Caco-2 (cell line): ENCODE measurements at regions not wholly inside any gene's neighbourhood (a gene's known extent, or its start where the extent isn't known, plus 50 kb on each side); places are given as distances from the start of the nearest gene placed in this dataset.

ENCODE experiments used
- BruUV-seq: library from RNA; stranded (reverse); fragments of 400-500 nt; replicated peaks from 2 replicates; lab custom pipeline; 2021; lab: Mats Ljungman, UMichigan
- CTCF ChIA-PET: fragments of 300-600 bp; sonication (Branson Sonifier 250); formaldehyde crosslinking; loops from one replicate; lab custom pipeline; 2022; ENCODE audit warnings: antibody characterized with exemption; lab: Charles Lee
- POLR2A ChIA-PET: fragments of 300-600 bp; sonication (Branson Sonifier 250); formaldehyde crosslinking; loops from one replicate; lab custom pipeline; 2022; ENCODE audit warnings: antibody characterized with exemption; lab: Charles Lee
- DNase-seq, 2 experiments: peaks; one replicate each; pipeline versions ENCODE4 v3.0.0 to v3.0.0-alpha.2; 2020 to 2022
- H3K27me3 ChIP-seq: replicated peaks from 2 replicates; pipeline ENCODE4 v1.6.0; 2011; ENCODE audit warnings: low read length; ENCODE audit not compliant: control insufficient read depth, insufficient read depth
- H3K36me3 ChIP-seq: 2 replicates; pipeline ENCODE4 v1.5.1; 2011; ENCODE audit warnings: low read length; ENCODE audit not compliant: control insufficient read depth, insufficient read depth
- H3K4me1 ChIP-seq: fragments of 250-450 bp; sonication (Bioruptor Pico); 2 replicates; pipeline ENCODE4 v1.5.1; 2020; ENCODE audit warnings: mild to moderate bottlenecking
- H3K4me3 ChIP-seq: 2 replicates; pipeline ENCODE4 v1.5.1; 2011; ENCODE audit warnings: low read depth, mild to moderate bottlenecking, control low read depth, low read length
- H3K9me3 ChIP-seq: fragments of 250-450 bp; sonication (Bioruptor Pico); 2 replicates; pipeline ENCODE4 v1.5.1; 2020; ENCODE audit warnings: mild to moderate bottlenecking, moderate library complexity
- H3K27ac Mint-ChIP-seq: one replicate; pipeline ENCODE4 v1.8.0; 2022; ENCODE audit warnings: mixed read lengths; ENCODE audit not compliant: unreplicated experiment
- H3K27me3 Mint-ChIP-seq: one replicate; pipeline ENCODE4 v1.8.0; 2022; ENCODE audit warnings: mixed read lengths; ENCODE audit not compliant: insufficient read depth, unreplicated experiment
- H3K36me3 Mint-ChIP-seq: one replicate; pipeline ENCODE4 v1.8.0; 2022; ENCODE audit warnings: mild to moderate bottlenecking, mixed read lengths; ENCODE audit not compliant: insufficient read depth, unreplicated experiment
- H3K4me1 Mint-ChIP-seq: one replicate; pipeline ENCODE4 v1.8.0; 2022; ENCODE audit warnings: low read depth, mixed read lengths; ENCODE audit not compliant: unreplicated experiment
- H3K4me3 Mint-ChIP-seq: one replicate; pipeline ENCODE4 v1.8.0; 2022; ENCODE audit warnings: mild to moderate bottlenecking, moderate library complexity, mixed read lengths; ENCODE audit not compliant: unreplicated experiment
- H3K9me3 Mint-ChIP-seq: one replicate; pipeline ENCODE4 v1.8.0; 2022; ENCODE audit warnings: mixed read lengths; ENCODE audit not compliant: unreplicated experiment
- intact Hi-C: fragments of 100-400 bp; cut with micrococcal nuclease; formaldehyde crosslinking; loops from one replicate; pipeline ENCODE4 v1.10.0; 2022; ENCODE audit not compliant: unreplicated experiment
- TF ChIP-seq, protein P1 (sequence below), 2 experiments: fragments of 200-600 bp in 1 of 2; IDR thresholded peaks; 1 replicate in 1 of 2; 2 replicates in 1 of 2; pipeline versions ENCODE4 v1.5.1 to v1.8.0; 2011 to 2022; ENCODE audit warnings: antibody characterized with exemption in 1 of 2, control low read depth in 1 of 2, inconsistent platforms in 1 of 2, low read depth in 1 of 2, low read length in 1 of 2, mild to moderate bottlenecking in 1 of 2, moderate library complexity in 1 of 2; ENCODE audit not compliant: insufficient read depth in 1 of 2, severe bottlenecking in 1 of 2, unreplicated experiment in 1 of 2

DNA sequence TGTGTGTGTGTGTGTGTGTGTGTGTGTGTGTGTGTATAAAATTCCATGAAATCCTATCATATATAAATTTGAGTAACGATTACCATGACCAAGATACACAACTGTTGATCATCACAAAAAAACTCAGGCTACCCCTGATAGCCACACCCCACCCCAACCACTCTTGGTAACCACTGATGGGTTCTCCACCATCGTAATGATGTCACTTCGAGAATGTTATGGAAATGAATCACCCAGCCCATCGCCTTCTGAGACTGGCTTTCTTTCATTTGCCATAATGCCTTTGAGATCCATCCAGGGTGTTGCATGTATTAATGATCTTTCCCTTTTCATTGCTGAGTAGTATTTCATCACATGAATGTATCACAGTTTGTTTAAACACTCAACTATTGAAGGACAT, 496.0 kb downstream of the MIAT start:
- H3K9me3 Mint-ChIP-seq, result no peaks in the 10 kb centered on the region
- Histone ChIP-seq H3K4me1 (peaks cover 4% of the 10 kb centered on the region), H3K36me3 (no peaks in the 10 kb centered on the region), H3K9me3 (no peaks in the 10 kb centered on the region), H3K4me3 (no peak overlapping the region), H3K27me3 (no peaks in the 10 kb centered on the region)
- TF ChIP-seq, protein P1, sequence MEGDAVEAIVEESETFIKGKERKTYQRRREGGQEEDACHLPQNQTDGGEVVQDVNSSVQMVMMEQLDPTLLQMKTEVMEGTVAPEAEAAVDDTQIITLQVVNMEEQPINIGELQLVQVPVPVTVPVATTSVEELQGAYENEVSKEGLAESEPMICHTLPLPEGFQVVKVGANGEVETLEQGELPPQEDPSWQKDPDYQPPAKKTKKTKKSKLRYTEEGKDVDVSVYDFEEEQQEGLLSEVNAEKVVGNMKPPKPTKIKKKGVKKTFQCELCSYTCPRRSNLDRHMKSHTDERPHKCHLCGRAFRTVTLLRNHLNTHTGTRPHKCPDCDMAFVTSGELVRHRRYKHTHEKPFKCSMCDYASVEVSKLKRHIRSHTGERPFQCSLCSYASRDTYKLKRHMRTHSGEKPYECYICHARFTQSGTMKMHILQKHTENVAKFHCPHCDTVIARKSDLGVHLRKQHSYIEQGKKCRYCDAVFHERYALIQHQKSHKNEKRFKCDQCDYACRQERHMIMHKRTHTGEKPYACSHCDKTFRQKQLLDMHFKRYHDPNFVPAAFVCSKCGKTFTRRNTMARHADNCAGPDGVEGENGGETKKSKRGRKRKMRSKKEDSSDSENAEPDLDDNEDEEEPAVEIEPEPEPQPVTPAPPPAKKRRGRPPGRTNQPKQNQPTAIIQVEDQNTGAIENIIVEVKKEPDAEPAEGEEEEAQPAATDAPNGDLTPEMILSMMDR (IDR thresholded peaks at IDR 0.05; ENCODE audit: insufficient read depth in 1 of 2, low read depth in 1 of 2, low read length in 1 of 2, severe bottlenecking in 1 of 2, unreplicated experiment in 1 of 2), result no peak
- no peak overlapping the region for H3K27ac Mint-ChIP-seq
- no peaks in the 10 kb centered on the region for H3K27me3 Mint-ChIP-seq
- no TSS peak for BruUV-seq
- CTCF ChIA-PET, result no interaction called here
- intact Hi-C loops, result no loop called here
- POLR2A ChIA-PET, result no interaction called here
- H3K4me1 Mint-ChIP-seq, result no peaks in the 10 kb centered on the region
- H3K4me3 Mint-ChIP-seq, result no peak overlapping the region
- no peaks in the 10 kb centered on the region for H3K36me3 Mint-ChIP-seq
- DNase-seq, result no peak

DNA sequence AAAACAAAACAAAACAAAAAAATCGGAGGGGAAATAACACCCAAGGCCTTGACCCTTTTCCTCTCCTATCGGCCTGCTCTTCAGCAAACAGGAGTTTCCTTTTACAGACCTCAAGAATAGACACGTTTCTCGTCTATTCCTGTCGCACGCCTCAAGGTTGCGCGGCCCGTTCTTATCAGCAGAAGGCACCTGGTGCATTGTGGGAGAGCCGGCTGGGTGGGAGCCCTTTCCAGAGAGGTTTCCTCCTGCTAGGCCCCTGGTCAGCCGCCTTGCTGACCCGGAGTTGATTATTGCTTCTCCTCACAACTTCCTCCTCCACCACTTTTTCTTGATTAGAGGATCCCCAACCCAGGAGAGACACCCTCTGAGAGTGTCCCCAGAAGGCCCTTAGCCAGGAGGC, 497.3 kb downstream of the MIAT start:
- Mint-ChIP-seq H3K27me3 (no peaks in the 10 kb centered on the region), H3K4me3 (no peak overlapping the region), H3K27ac (no peak overlapping the region), H3K9me3 (no peaks in the 10 kb centered on the region), H3K36me3 (no peaks in the 10 kb centered on the region), H3K4me1 (no peaks in the 10 kb centered on the region)
- ChIA-PET POLR2A (no interaction called here), CTCF (no interaction called here)
- no TSS peak for BruUV-seq
- intact Hi-C loops, result no loop called here
- no peak for DNase-seq
- Histone ChIP-seq H3K4me3 (no peak overlapping the region), H3K9me3 (no peaks in the 10 kb centered on the region), H3K36me3 (no peaks in the 10 kb centered on the region), H3K4me1 (no peaks in the 10 kb centered on the region), H3K27me3 (no peaks in the 10 kb centered on the region)
- TF ChIP-seq, protein P1 (IDR thresholded peaks at IDR 0.05; ENCODE audit: insufficient read depth in 1 of 2, low read depth in 1 of 2, low read length in 1 of 2, severe bottlenecking in 1 of 2, unreplicated experiment in 1 of 2), result no peak

DNA sequence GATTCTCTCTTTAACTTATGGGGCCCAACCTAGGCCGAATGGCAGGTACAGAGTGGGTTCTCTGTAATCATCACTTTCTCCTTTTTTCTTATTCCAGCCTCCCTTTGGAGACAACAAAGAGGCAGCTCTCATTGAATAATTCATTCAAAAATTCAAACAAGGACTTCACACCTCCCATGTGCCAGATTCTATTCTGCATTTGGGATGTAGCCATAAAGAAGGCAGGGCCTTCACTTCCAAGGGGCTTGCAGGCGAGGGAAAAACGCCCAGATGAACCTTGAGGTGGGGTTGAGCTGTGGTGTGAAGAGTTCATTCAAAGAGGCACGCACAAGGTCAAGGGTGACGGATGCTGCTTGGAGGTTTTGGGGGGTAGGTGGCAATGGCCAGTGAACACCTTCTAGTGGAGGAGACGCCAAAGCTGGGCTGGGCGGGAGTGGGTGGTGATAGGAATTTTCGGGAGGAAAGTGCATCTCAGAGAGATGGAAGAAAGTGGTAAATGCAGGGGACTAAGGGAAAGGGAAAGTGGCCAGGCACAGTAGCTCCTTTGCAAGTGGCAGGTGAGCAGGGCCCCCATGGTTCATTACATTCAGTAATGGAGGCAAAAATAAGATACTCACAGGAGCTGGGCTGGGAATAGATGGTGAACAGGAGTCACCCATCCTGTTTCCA, 499.6 kb downstream of the MIAT start:
- H3K9me3 ChIP-seq, result no peaks in the 10 kb centered on the region
- intact Hi-C loops, result no loop called here
- no peaks in the 10 kb centered on the region for H3K4me1 ChIP-seq
- no peak overlapping the region for H3K27ac Mint-ChIP-seq
- no peak for DNase-seq
- H3K27me3 Mint-ChIP-seq, result no peaks in the 10 kb centered on the region
- no peaks in the 10 kb centered on the region for H3K27me3 ChIP-seq
- ChIA-PET POLR2A (no interaction called here), CTCF (no interaction called here)
- TF ChIP-seq, protein P1 (IDR thresholded peaks at IDR 0.05; ENCODE audit: insufficient read depth in 1 of 2, low read depth in 1 of 2, low read length in 1 of 2, severe bottlenecking in 1 of 2, unreplicated experiment in 1 of 2), result no peak
- H3K4me1 Mint-ChIP-seq, result no peaks in the 10 kb centered on the region
- H3K4me3 Mint-ChIP-seq, result no peak overlapping the region
- no peak overlapping the region for H3K4me3 ChIP-seq
- H3K36me3 ChIP-seq, result no peaks in the 10 kb centered on the region
- no peaks in the 10 kb centered on the region for H3K36me3 Mint-ChIP-seq
- no peaks in the 10 kb centered on the region for H3K9me3 Mint-ChIP-seq
- no TSS peak for BruUV-seq
